Chondrocyte (in vitro differentiated cells): ENCODE measurements at regions not wholly inside any gene's neighbourhood (a gene's known extent, or its start where the extent isn't known, plus 50 kb on each side); places are given as distances from the start of the nearest gene placed in this dataset.

Experiments used
- DNase-seq: peaks from one replicate; pipeline ENCODE4 v3.0.0; 2021; ENCODE audit warnings: mixed read lengths, low spot score
- H3K27ac Mint-ChIP-seq: one replicate; pipeline ENCODE4 v1.8.0; 2021; ENCODE audit warnings: mild to moderate bottlenecking, moderate library complexity, mixed read lengths; ENCODE audit not compliant: unreplicated experiment
- H3K27me3 Mint-ChIP-seq: 2 replicates; pipeline ENCODE4 v1.8.0; 2021; ENCODE audit warnings: low read depth, mixed read lengths
- H3K36me3 Mint-ChIP-seq: 2 replicates; pipeline ENCODE4 v1.8.0; 2021; ENCODE audit warnings: low read depth, mixed read lengths
- H3K4me1 Mint-ChIP-seq: 2 replicates; pipeline ENCODE4 v1.8.0; 2021; ENCODE audit warnings: low read depth, mild to moderate bottlenecking, mixed read lengths
- H3K4me3 Mint-ChIP-seq: one replicate; pipeline ENCODE4 v1.8.0; 2021; ENCODE audit warnings: mild to moderate bottlenecking, moderate library complexity, mixed read lengths; ENCODE audit not compliant: unreplicated experiment
- H3K9me3 Mint-ChIP-seq: 2 replicates; pipeline ENCODE4 v1.8.0; 2021; ENCODE audit warnings: low read depth, mixed read lengths
- CTCF ChIP-seq: fragments of 200-600 bp; sonication (generic); IDR thresholded peaks from 2 replicates; pipeline ENCODE4 v1.5.0; 2021; ENCODE audit warnings: antibody characterized with exemption, mild to moderate bottlenecking, moderate library complexity

GRCh38 chr1:94746635-94747525 lies 73.3 kb upstream of the SLC44A3 start:
- Mint-ChIP-seq H3K36me3 (peaks cover 5% of the 10 kb centered on the region), H3K4me1 (peaks cover 36% of the 10 kb centered on the region), H3K9me3 (peaks cover 6% of the 10 kb centered on the region), H3K27ac (no peak overlapping the region), H3K27me3 (no peaks in the 10 kb centered on the region), H3K4me3 (no peak overlapping the region)
- peak; percentile 47 for TF ChIP-seq CTCF
- DNase-seq, result no peak

DNA sequence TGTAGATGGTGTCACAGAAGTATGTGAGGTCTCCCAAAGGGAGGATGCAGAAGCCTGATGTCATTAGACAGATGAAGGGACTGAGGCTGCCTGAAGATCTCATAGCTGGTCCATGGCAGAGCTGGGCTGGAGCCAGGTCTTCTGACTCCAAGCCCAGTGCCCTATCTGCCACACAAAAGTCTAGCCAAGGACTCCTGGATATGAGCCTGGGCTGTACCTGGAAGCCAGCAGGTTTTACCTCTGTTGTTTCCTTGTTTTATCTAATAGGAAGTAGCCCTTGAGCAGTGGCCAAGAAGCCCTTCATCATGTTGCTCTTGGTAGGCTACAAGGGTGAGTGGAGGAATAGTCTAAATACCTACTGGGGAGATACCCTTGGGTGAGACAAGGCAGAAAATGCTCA lies 74.4 kb upstream of the SLC44A3 start:
- H3K4me1 Mint-ChIP-seq, result peaks cover 41% of the 10 kb centered on the region
- no peak for TF ChIP-seq CTCF
- H3K27me3 Mint-ChIP-seq, result no peaks in the 10 kb centered on the region
- peaks cover 6% of the 10 kb centered on the region for H3K9me3 Mint-ChIP-seq
- H3K4me3 Mint-ChIP-seq, result no peak overlapping the region
- no peak overlapping the region for H3K27ac Mint-ChIP-seq
- no peak for DNase-seq
- H3K36me3 Mint-ChIP-seq, result peaks cover 5% of the 10 kb centered on the region

DNA sequence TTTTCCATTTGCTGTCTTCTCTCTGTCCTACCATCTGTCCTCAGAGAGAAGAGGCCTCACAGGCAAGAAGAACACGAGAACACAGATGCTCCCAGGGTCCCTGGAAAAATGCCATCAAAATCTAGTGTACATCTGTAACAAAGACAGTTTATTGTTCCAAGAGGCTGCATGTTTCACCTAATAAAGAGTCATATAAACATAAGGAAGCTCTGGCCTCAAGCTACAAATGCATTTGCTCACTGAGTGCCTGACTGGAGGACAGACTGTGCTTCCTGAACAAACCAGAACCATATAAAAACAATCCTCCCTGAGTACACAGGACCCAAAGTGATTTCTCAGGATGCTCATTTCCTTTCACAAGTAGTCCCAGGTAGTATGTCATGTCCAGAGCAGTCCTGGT lies 76.3 kb upstream of the SLC44A3 start:
- Mint-ChIP-seq H3K36me3 (peaks cover 3% of the 10 kb centered on the region), H3K9me3 (no peaks in the 10 kb centered on the region), H3K4me3 (no peak overlapping the region), H3K27ac (no peak overlapping the region), H3K27me3 (no peaks in the 10 kb centered on the region), H3K4me1 (peaks cover 55% of the 10 kb centered on the region)
- no peak for TF ChIP-seq CTCF
- DNase-seq, result no peak

- Mint-ChIP-seq H3K27ac (no peak overlapping the region), H3K4me3 (no peak overlapping the region), H3K4me1 (peaks cover 60% of the 10 kb centered on the region), H3K36me3 (no peaks in the 10 kb centered on the region), H3K9me3 (no peaks in the 10 kb centered on the region), H3K27me3 (no peaks in the 10 kb centered on the region)
- no peak for DNase-seq
- TF ChIP-seq CTCF, result no peak
Measured at GRCh38 chr1:94741996-94742395, 78.2 kb upstream of the SLC44A3 start.

DNA sequence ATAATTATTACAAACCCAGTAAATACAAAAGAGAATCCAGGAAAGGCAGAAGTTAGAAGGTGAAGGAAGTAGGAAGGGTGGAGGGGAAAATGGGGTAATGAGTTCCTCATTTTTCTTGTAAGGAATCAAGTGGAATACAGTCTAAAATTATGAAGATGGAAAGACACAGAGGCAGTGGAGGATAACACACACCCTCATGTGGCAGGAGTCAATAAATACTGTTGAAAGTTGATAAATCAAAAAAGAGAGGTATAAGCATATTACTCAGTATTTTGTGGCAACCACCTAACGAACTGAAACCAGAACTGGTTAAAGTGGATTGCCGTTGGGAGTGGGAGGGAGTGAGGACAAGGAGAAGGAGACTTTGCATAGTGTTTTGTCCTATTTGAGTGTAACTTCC lies 78.6 kb upstream of the SLC44A3 start:
- DNase-seq, result no peak
- Mint-ChIP-seq H3K9me3 (no peaks in the 10 kb centered on the region), H3K27me3 (no peaks in the 10 kb centered on the region), H3K27ac (no peak overlapping the region), H3K36me3 (no peaks in the 10 kb centered on the region), H3K4me3 (no peak overlapping the region), H3K4me1 (peaks cover 60% of the 10 kb centered on the region)
- peak; percentile 52 for TF ChIP-seq CTCF
